ENCODE measurements at regions not wholly inside any gene's neighbourhood (a gene's known extent, or its start where the extent isn't known, plus 50 kb on each side); places are given as distances from the start of the nearest gene placed in this dataset.

GRCh38 chr21:31580866-31581276 lies 78.6 kb upstream of the SOD1 start:
- no peaks in the 10 kb centered on the region for H3K36me3 ChIP-seq (ENCODE audit: control insufficient read depth, insufficient read depth, low read length)
- Mint-ChIP-seq H3K9me3 (ENCODE audit: unreplicated experiment) (no peaks in the 10 kb centered on the region), H3K27me3 (ENCODE audit: insufficient read depth, unreplicated experiment) (peaks cover 4% of the 10 kb centered on the region), H3K4me1 (ENCODE audit: low read depth, unreplicated experiment) (no peaks in the 10 kb centered on the region), H3K36me3 (ENCODE audit: insufficient read depth, unreplicated experiment) (no peaks in the 10 kb centered on the region), H3K27ac (ENCODE audit: unreplicated experiment) (no peak overlapping the region), H3K4me3 (ENCODE audit: unreplicated experiment) (no peak overlapping the region)
- no peak overlapping the region for H3K4me3 ChIP-seq (ENCODE audit: low read depth, low read length)
- no peaks in the 10 kb centered on the region for H3K9me3 ChIP-seq
- CTCF ChIA-PET = interaction anchor here (0.6 to 2.0 kb wide), 12 partner anchors 10 to 703 kb away, joined by 3 to 18 read pairs (median 4); no protein-coding TSS in a partner anchor
- no TSS peak for BruUV-seq (replicated peaks)
- DNase-seq = peak; percentile 69 to 70
- intact Hi-C loops (cut with micrococcal nuclease; ENCODE audit: unreplicated experiment) = loop anchor here (1.0 to 5.0 kb wide), 5 partner anchors 82 to 482 kb away; no protein-coding TSS in a partner anchor
- no peaks in the 10 kb centered on the region for H3K27me3 ChIP-seq (replicated peaks; ENCODE audit: control insufficient read depth, insufficient read depth, low read length)
- peak; percentile 77 to 78 for TF ChIP-seq CTCF (IDR thresholded peaks at IDR 0.05; ENCODE audit: insufficient read depth in 1 of 2, low read depth in 1 of 2, low read length in 1 of 2, severe bottlenecking in 1 of 2, unreplicated experiment in 1 of 2)
- POLR2A ChIA-PET = no interaction called here
- no peaks in the 10 kb centered on the region for H3K4me1 ChIP-seq

- no peaks in the 10 kb centered on the region for H3K4me1 Mint-ChIP-seq (ENCODE audit: low read depth, unreplicated experiment)
- intact Hi-C loops (cut with micrococcal nuclease; ENCODE audit: unreplicated experiment) = no loop called here
- Histone ChIP-seq H3K4me1 (no peaks in the 10 kb centered on the region), H3K27me3 (replicated peaks; ENCODE audit: control insufficient read depth, insufficient read depth, low read length) (no peaks in the 10 kb centered on the region), H3K4me3 (ENCODE audit: low read depth, low read length) (no peak overlapping the region), H3K36me3 (ENCODE audit: control insufficient read depth, insufficient read depth, low read length) (no peaks in the 10 kb centered on the region), H3K9me3 (peaks cover 11% of the 10 kb centered on the region; the same call in 1 of the 2 replicates)
- ChIA-PET CTCF (no interaction called here), POLR2A (no interaction called here)
- DNase-seq = no peak
- H3K36me3 Mint-ChIP-seq (ENCODE audit: insufficient read depth, unreplicated experiment) = no peaks in the 10 kb centered on the region
- BruUV-seq (replicated peaks) = no TSS peak
- H3K9me3 Mint-ChIP-seq (ENCODE audit: unreplicated experiment) = no peaks in the 10 kb centered on the region
- H3K4me3 Mint-ChIP-seq (ENCODE audit: unreplicated experiment) = no peak overlapping the region
- H3K27me3 Mint-ChIP-seq (ENCODE audit: insufficient read depth, unreplicated experiment) = peaks cover 4% of the 10 kb centered on the region
- no peak overlapping the region for H3K27ac Mint-ChIP-seq (ENCODE audit: unreplicated experiment)
- no peak for TF ChIP-seq CTCF (IDR thresholded peaks at IDR 0.05; ENCODE audit: insufficient read depth in 1 of 2, low read depth in 1 of 2, low read length in 1 of 2, severe bottlenecking in 1 of 2, unreplicated experiment in 1 of 2)
These were observed 82.2 kb upstream of the SOD1 start for GRCh38 chr21:31577271-31577670.

- no peaks in the 10 kb centered on the region for H3K4me1 Mint-ChIP-seq (ENCODE audit: low read depth, unreplicated experiment)
- peaks cover 4% of the 10 kb centered on the region for H3K27me3 Mint-ChIP-seq (ENCODE audit: insufficient read depth, unreplicated experiment)
- ChIA-PET CTCF (interaction anchor here (0.6 kb wide), 1 partner anchor 13 kb away, joined by 3 read pairs; no protein-coding TSS in a partner anchor), POLR2A (no interaction called here)
- H3K9me3 ChIP-seq = peaks cover 11% of the 10 kb centered on the region; the same call in 1 of the 2 replicates
- no peaks in the 10 kb centered on the region for H3K36me3 ChIP-seq (ENCODE audit: control insufficient read depth, insufficient read depth, low read length)
- no peaks in the 10 kb centered on the region for H3K4me1 ChIP-seq
- H3K27me3 ChIP-seq (replicated peaks; ENCODE audit: control insufficient read depth, insufficient read depth, low read length) = no peaks in the 10 kb centered on the region
- no peaks in the 10 kb centered on the region for H3K9me3 Mint-ChIP-seq (ENCODE audit: unreplicated experiment)
- H3K36me3 Mint-ChIP-seq (ENCODE audit: insufficient read depth, unreplicated experiment) = no peaks in the 10 kb centered on the region
- H3K4me3 ChIP-seq (ENCODE audit: low read depth, low read length) = no peak overlapping the region
- H3K27ac Mint-ChIP-seq (ENCODE audit: unreplicated experiment) = no peak overlapping the region
- intact Hi-C loops (cut with micrococcal nuclease; ENCODE audit: unreplicated experiment) = no loop called here
- no peak overlapping the region for H3K4me3 Mint-ChIP-seq (ENCODE audit: unreplicated experiment)
- no TSS peak for BruUV-seq (replicated peaks)
- DNase-seq = no peak
- no peak for TF ChIP-seq CTCF (IDR thresholded peaks at IDR 0.05; ENCODE audit: insufficient read depth in 1 of 2, low read depth in 1 of 2, low read length in 1 of 2, severe bottlenecking in 1 of 2, unreplicated experiment in 1 of 2)
These were observed 83.1 kb upstream of the SOD1 start for GRCh38 chr21:31576428-31576827.

Measured in Caco-2 (cell line).